Adrenal gland (tissue), 5 donors: ENCODE measurements at regions not wholly inside any gene's neighbourhood (a gene's known extent, or its start where the extent isn't known, plus 50 kb on each side); places are given as distances from the start of the nearest gene placed in this dataset.

Experiments
- POLR2A ChIP-seq, 2 donors: fragments of 450-650 bp; IDR thresholded peaks; one replicate each; pipeline ENCODE4 v1.6.1; 2017; ENCODE audit warnings: antibody characterized with exemption in 2 of 2, mild to moderate bottlenecking in 2 of 2, moderate library complexity in 1 of 2
- TF ChIP-seq, protein P1 (sequence below), 6 experiments: fragments of 450-650 bp in 4 of 6; fragments of 200-600 bp in 2 of 6; sonication (generic) in 1 of 6; IDR thresholded peaks; 1 replicate in 5 of 6; 2 replicates in 1 of 6; pipeline versions ENCODE4 v1.5.1 to v1.8.0; 2016 to 2021; ENCODE audit warnings: antibody characterized with exemption in 6 of 6, mild to moderate bottlenecking in 2 of 6, moderate library complexity in 1 of 6
- donor health status: DM: no; HTN: no; CAD: no.

DNA sequence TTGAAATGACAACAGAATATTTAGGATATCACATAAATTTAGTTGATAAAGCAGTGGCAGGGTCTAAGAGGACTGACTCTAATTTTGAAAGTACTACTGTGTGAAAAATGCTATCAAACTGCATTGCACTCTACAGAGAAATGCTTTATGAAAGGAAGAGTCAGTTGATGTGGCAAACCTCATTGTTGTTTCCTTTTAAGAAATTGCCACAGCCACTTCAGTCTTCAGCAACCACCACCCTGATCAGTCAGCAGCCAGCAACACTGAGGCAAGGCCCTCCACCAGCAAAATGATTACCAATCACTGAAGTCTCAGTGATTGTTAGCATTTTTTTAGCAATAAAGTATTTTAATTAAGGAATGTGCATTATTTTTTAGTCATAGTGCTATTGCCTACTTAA is 488.7 kb upstream of the SLC39A10 start:
- TF ChIP-seq, protein P1, sequence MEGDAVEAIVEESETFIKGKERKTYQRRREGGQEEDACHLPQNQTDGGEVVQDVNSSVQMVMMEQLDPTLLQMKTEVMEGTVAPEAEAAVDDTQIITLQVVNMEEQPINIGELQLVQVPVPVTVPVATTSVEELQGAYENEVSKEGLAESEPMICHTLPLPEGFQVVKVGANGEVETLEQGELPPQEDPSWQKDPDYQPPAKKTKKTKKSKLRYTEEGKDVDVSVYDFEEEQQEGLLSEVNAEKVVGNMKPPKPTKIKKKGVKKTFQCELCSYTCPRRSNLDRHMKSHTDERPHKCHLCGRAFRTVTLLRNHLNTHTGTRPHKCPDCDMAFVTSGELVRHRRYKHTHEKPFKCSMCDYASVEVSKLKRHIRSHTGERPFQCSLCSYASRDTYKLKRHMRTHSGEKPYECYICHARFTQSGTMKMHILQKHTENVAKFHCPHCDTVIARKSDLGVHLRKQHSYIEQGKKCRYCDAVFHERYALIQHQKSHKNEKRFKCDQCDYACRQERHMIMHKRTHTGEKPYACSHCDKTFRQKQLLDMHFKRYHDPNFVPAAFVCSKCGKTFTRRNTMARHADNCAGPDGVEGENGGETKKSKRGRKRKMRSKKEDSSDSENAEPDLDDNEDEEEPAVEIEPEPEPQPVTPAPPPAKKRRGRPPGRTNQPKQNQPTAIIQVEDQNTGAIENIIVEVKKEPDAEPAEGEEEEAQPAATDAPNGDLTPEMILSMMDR (IDR thresholded peaks at IDR 0.05), result no peak
- no peak for TF ChIP-seq POLR2A (IDR thresholded peaks at IDR 0.05)
